IPS-NIHi11 (cell line): ENCODE measurements at regions not wholly inside any gene's neighbourhood (a gene's known extent, or its start where the extent isn't known, plus 50 kb on each side); places are given as distances from the start of the nearest gene placed in this dataset.

ENCODE experiments used
- DNase-seq: peaks from one replicate; pipeline ENCODE4 v3.0.0; 2012; ENCODE audit warnings: mixed read lengths, low spot score

DNA sequence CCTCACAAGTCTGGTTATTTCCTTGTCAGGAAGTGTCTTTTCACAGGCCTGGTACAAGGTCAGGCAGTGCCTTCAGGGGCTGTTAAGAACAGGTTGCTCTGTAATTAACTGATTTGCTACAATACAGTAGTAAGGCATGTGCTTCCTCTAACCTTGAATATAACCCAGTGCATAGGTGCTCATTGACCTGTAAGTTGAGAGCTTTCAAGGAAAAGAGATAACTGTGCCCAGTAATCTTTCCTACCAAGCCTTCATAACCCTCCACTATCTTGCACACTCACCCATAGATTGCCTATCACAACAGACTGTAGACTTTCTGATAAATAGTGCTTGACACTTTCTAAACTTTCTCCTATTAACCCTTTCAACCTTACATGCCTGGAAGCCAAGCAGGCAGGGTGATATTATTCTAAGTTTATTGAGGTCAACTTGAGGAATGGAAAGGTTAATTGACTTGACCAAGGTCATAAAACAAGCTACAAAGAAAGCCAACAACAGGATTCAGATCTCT is 148.1 kb downstream of the PPARGC1A start:
- DNase-seq = no peak

GRCh38 chr4:23737571-23737970 is 152.3 kb downstream of the PPARGC1A start:
- no peak for DNase-seq

GRCh38 chr4:23736466-23736865 is 153.4 kb downstream of the PPARGC1A start:
- DNase-seq = no peak

DNA sequence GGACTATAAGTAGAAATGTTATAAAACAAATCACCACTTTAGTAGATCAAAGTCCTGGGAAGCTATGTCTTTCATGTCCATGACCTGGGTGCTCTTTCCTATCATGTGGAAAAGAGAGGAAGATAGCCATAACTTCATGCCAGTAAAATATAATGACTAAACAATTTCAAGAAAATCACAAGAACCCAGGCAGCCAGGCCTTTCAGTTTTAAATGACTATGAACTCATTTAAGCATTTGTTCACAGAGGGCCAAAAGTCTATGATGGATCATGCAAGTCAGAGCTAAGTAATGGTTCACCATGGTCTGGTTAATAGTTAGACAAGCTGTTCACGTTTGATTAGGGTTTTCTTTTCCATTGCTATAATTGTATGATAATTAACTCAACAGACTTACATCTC is 155.8 kb downstream of the PPARGC1A start:
- DNase-seq = no peak

DNA sequence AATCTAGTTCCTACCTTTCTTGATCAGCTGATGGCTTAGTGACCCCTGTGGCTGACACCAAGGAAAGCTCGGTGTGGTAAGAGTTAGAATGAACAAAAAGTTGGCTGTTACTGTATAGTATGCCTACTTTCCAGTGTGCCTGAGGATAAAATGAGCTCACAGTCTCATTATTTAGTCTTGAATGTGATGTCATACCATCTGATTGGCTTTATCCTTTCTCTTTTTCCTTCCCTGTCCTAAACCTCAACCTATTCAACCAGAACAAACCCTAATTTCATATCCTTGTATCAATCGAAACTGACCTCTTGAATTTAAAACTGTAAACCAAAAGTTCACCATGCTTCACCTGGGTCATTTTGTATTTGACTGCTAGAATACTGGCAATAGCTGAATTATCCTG is 156.4 kb downstream of the PPARGC1A start:
- DNase-seq = no peak

GRCh38 chr4:23730998-23731397 is 158.8 kb downstream of the PPARGC1A start:
- no peak for DNase-seq

DNA sequence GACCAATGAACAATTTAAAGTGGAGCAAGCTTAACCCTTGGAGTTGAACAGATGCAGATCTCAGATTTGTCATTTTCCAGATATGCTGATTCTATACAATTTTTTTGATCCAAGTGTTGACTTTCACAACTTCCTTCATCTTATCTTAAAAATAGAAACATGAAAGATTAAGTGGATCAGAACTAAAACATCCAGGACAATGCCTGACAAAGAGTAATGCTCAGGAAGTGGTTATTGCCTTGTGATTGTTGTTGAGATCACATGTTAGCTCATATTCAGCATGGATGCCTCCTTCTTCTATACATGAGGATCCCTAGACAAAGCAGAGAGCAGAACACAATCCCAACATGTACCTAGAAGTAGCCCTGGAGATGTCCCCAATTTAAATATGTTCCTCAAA is 160.9 kb downstream of the PPARGC1A start:
- no peak for DNase-seq

DNA sequence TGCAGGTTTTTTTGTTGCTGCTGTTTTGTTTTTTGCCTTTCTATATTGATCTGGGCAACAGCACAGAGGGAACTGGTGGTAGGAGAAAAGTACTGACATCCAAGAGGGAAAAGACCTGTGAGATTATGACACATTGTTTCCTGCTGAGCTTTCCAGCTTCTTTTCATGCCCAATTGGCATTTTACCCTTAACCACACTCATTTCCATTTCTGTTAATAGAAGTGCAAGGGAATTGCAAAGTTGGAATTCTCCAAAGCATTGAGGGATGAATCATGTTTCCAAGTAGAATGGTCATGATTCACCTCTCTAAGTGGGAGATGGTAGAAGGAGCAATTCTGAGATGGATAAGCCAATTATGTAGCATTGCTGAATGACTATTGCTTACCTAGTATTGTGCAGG is 161.5 kb downstream of the PPARGC1A start:
- no peak for DNase-seq

- DNase-seq = no peak
These were observed 169.3 kb downstream of the PPARGC1A start for GRCh38 chr4:23720556-23720955.

GRCh38 chr4:23718435-23718834 is 171.4 kb downstream of the PPARGC1A start:
- DNase-seq = no peak

- DNase-seq = peak; percentile 73
These were observed 172.2 kb downstream of the PPARGC1A start for GRCh38 chr4:23717528-23718248.

GRCh38 chr4:23710298-23710697 is 179.5 kb downstream of the PPARGC1A start:
- DNase-seq = no peak

GRCh38 chr4:23707652-23708026 is 182.2 kb downstream of the PPARGC1A start:
- no peak for DNase-seq

DNA sequence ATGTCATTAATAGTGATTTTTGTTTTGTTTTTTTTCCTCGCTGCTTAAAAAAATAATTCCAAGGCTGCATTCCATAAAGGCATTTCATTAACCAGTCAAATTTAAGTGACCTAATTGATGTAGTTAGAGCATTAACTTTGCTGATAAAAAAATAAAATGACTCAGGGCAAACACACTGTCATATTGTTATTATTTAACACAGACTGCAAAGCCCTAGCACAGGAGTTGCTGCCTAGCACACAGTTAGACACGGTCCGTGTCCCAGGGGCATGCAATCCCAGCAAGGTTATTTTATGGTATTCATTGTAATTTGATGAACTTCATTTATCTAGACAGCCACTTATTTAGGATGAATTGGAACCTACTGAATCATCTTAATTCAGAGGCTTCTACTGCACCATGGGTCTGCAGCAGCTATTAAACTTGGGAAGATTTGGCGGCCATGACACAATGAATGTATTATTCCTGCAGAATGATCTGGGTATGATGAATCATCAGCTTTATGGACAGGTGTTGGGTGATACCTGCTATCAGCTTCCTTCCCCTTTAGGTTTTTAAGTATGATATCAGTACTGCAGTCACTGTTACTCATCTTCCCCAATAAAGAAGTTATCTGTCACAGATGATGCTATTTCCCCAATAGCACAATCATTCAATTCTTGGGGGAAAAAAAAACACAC is 182.7 kb downstream of the PPARGC1A start:
- DNase-seq = no peak

- DNase-seq = no peak
These were observed 189.7 kb downstream of the PPARGC1A start for GRCh38 chr4:23700197-23700596.

- DNase-seq = no peak
These were observed 192.1 kb downstream of the PPARGC1A start for GRCh38 chr4:23697722-23698121.

- DNase-seq = no peak
These were observed 192.8 kb downstream of the PPARGC1A start for GRCh38 chr4:23697001-23697528.

- no peak for DNase-seq
These were observed 203.5 kb downstream of the PPARGC1A start for GRCh38 chr4:23686169-23686897.

DNA sequence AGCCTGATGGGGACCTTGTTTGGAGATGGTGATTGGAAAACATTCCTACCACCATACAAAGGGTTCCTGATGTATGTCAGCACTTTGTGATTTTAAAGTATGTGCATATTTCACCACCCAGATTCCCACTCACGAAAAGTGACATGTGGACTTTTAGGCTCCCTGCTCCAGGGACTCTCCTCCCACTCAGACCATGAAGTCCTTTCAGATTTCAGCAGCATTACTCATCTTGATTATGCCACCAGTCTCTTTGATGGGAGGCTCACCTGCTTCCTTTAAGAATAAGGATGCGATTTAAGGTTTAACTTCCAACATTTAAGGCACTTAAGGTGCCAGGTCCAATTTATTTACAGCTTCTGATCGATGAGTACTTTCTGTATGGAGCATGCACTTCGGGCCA is 204.4 kb downstream of the PPARGC1A start:
- no peak for DNase-seq

- DNase-seq = no peak
These were observed 209.0 kb downstream of the PPARGC1A start for GRCh38 chr4:23680671-23681518.

DNA sequence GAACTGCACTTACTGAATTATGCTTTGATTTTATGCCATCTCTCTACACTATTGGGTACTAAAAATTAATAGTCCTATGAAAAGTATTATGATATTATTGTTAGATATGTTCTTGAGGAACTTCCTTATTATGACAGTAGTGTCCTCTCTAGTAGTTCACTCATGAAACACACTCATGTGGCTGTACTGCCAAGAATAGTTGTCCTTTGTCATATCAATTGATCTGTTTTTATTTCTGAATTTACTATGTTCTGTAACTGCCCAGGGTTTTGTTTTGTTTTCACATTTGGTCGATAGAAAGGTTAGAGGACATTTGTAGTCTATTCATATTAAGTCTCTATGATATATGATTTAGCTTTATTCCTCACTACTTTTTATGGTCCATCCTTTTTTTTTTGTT is 215.2 kb downstream of the PPARGC1A start:
- no peak for DNase-seq

DNA sequence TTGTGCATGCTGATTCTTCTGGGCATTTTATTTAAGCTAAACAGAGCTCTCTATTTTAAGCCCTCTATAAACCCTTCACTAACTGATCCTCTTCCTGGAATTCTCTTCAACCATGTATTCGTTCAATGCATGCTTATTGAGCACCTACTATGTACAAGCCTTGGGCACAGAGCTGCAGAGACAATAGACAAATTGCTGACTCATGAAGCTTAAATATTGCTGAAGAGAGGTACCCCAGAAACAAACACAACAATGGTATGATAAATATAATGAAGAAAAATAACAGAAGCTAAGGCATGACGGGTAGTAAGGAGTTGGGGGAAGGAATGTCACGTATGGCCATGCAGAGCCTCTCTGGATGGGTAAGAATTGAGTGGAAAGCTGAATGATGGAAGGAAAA is 222.2 kb downstream of the PPARGC1A start:
- no peak for DNase-seq
